K562 (cell line): ENCODE measurements at regions not wholly inside any gene's neighbourhood (a gene's known extent, or its start where the extent isn't known, plus 50 kb on each side); places are given as distances from the start of the nearest gene placed in this dataset.

Experiments used
- ARID1B ChIP-seq: fragments of 450-650 bp; IDR thresholded peaks from 2 replicates; pipeline ENCODE4 v1.6.1; 2016; ENCODE audit warnings: antibody characterized with exemption, mild to moderate bottlenecking, inconsistent platforms
- NCOA6 ChIP-seq: fragments of 450-650 bp; IDR thresholded peaks from 2 replicates; pipeline ENCODE4 v1.6.1; 2017; ENCODE audit warnings: mild to moderate bottlenecking
- NFATC3 ChIP-seq: fragments of 450-650 bp; IDR thresholded peaks from 2 replicates; pipeline ENCODE4 v1.6.1; 2017; ENCODE audit warnings: mild to moderate bottlenecking
- PML ChIP-seq: IDR thresholded peaks from 2 replicates; pipeline ENCODE4 v1.6.1; 2012; ENCODE audit warnings: low read length, inconsistent platforms
- POLR2AphosphoS2 ChIP-seq: IDR thresholded peaks from 2 replicates; pipeline ENCODE4 v1.6.1; 2012; ENCODE audit warnings: low read length, improper control_type of control experiment
- TF ChIP-seq, protein P1 (sequence below), 2 experiments: fragments of 450-650 bp in 1 of 2; sonication (generic) in 1 of 2; formaldehyde crosslinking in 1 of 2; IDR thresholded peaks; 2 replicates each; pipeline versions ENCODE4 v1.7.1 to v1.9.0; 2016 to 2022; ENCODE audit warnings: inconsistent platforms in 1 of 2, mild to moderate bottlenecking in 1 of 2, missing genetic modification reagents in 1 of 2
- TF ChIP-seq, protein P2 (sequence below): sonication (generic); formaldehyde crosslinking; IDR thresholded peaks from 2 replicates; pipeline ENCODE4 v1.8.1; 2022; ENCODE audit warnings: missing genetic modification reagents
- TF ChIP-seq, protein P3 (sequence below): fragments of 250-450 bp; sonication (Bioruptor Pico); IDR thresholded peaks from 2 replicates; pipeline ENCODE4 v1.5.0; 2021

DNA sequence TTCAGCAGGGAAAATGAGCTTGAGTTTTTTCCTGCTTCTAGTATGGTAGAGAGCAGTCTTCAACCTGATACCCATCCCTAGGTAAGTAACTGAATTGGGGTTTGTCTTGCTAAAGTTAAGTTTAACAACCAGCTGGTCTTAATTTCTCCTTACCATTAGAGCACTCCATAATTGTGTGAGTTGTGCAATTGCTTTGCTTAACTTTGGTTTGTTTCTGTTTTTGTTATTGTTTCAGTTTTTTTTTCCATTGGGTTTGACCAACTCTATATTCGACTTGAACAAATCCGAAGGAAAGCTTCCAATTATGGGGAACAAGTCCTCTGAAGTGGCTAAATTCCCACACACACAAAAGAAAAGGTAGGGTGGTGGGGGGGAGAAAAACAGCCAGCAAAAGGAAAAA lies 641.1 kb downstream of the PLA2G4A start (continued):
- TF ChIP-seq, protein P1, sequence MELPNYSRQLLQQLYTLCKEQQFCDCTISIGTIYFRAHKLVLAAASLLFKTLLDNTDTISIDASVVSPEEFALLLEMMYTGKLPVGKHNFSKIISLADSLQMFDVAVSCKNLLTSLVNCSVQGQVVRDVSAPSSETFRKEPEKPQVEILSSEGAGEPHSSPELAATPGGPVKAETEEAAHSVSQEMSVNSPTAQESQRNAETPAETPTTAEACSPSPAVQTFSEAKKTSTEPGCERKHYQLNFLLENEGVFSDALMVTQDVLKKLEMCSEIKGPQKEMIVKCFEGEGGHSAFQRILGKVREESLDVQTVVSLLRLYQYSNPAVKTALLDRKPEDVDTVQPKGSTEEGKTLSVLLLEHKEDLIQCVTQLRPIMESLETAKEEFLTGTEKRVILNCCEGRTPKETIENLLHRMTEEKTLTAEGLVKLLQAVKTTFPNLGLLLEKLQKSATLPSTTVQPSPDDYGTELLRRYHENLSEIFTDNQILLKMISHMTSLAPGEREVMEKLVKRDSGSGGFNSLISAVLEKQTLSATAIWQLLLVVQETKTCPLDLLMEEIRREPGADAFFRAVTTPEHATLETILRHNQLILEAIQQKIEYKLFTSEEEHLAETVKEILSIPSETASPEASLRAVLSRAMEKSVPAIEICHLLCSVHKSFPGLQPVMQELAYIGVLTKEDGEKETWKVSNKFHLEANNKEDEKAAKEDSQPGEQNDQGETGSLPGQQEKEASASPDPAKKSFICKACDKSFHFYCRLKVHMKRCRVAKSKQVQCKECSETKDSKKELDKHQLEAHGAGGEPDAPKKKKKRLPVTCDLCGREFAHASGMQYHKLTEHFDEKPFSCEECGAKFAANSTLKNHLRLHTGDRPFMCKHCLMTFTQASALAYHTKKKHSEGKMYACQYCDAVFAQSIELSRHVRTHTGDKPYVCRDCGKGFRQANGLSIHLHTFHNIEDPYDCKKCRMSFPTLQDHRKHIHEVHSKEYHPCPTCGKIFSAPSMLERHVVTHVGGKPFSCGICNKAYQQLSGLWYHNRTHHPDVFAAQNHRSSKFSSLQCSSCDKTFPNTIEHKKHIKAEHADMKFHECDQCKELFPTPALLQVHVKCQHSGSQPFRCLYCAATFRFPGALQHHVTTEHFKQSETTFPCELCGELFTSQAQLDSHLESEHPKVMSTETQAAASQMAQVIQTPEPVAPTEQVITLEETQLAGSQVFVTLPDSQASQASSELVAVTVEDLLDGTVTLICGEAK (IDR thresholded peaks at IDR 0.05) = no peak
- TF ChIP-seq, protein P1 (CRISPR knock-in tag; IDR thresholded peaks at IDR 0.05) = no peak
- TF ChIP-seq NCOA6 (no peak), ARID1B (no peak), PML (no peak), NFATC3 (no peak), POLR2AphosphoS2 (no peak)
- TF ChIP-seq, protein P2, sequence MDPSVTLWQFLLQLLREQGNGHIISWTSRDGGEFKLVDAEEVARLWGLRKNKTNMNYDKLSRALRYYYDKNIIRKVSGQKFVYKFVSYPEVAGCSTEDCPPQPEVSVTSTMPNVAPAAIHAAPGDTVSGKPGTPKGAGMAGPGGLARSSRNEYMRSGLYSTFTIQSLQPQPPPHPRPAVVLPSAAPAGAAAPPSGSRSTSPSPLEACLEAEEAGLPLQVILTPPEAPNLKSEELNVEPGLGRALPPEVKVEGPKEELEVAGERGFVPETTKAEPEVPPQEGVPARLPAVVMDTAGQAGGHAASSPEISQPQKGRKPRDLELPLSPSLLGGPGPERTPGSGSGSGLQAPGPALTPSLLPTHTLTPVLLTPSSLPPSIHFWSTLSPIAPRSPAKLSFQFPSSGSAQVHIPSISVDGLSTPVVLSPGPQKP (CRISPR knock-in tag) = no peak
- TF ChIP-seq, protein P3, sequence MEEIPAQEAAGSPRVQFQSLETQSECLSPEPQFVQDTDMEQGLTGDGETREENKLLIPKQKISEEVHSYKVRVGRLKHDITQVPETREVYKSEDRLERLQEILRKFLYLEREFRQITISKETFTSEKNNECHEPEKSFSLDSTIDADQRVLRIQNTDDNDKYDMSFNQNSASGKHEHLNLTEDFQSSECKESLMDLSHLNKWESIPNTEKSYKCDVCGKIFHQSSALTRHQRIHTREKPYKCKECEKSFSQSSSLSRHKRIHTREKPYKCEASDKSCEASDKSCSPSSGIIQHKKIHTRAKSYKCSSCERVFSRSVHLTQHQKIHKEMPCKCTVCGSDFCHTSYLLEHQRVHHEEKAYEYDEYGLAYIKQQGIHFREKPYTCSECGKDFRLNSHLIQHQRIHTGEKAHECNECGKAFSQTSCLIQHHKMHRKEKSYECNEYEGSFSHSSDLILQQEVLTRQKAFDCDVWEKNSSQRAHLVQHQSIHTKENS (CRISPR knock-in tag) = no peak
